Right lobe of liver (tissue), 6 donors: ENCODE measurements at regions not wholly inside any gene's neighbourhood (a gene's known extent, or its start where the extent isn't known, plus 50 kb on each side); places are given as distances from the start of the nearest gene placed in this dataset.

ENCODE experiments used
- ATAC-seq, 4 donors: fragments of 200-7000 bp; cut with Tn5 transposase; one replicate each; pipeline ENCODE4 v1.9.1; 2020; ENCODE audit warnings: mild to moderate bottlenecking in 4 of 4, moderate library complexity in 4 of 4
- DNase-seq, 3 donors: peaks; one replicate each; pipeline ENCODE4 v3.0.0-alpha.2; 2020
- H3K27ac ChIP-seq, 3 donors: fragments of 200-600 bp; one replicate each; pipeline ENCODE4 v1.8.0; 2022
- H3K27me3 ChIP-seq, 2 donors: fragments of 200-600 bp; one replicate each; pipeline ENCODE4 v1.8.0; 2022
- H3K36me3 ChIP-seq, 4 donors: fragments of 200-600 bp; sonication (generic) in 1 of 4; one replicate each; pipeline versions ENCODE4 v1.5.1 to v1.8.0; 2017 to 2022; ENCODE audit warnings: control low read depth in 1 of 4
- H3K4me1 ChIP-seq, 4 donors: fragments of 200-600 bp; sonication (generic) in 1 of 4; one replicate each; pipeline versions ENCODE4 v1.5.1 to v1.8.0; 2017 to 2022; ENCODE audit warnings: control low read depth in 1 of 4
- H3K4me3 ChIP-seq, 3 donors: fragments of 200-600 bp; one replicate each; pipeline ENCODE4 v1.8.0; 2022
- H3K9me3 ChIP-seq, 4 donors: fragments of 200-600 bp; sonication (generic) in 1 of 4; one replicate each; pipeline versions ENCODE4 v1.5.1 to v1.8.0; 2017 to 2022; ENCODE audit warnings: control low read depth in 1 of 4
- POLR2A ChIP-seq: fragments of 450-650 bp; IDR thresholded peaks from one replicate; pipeline ENCODE4 v1.6.1; 2017; ENCODE audit warnings: antibody characterized with exemption, mild to moderate bottlenecking
- WGBS: methylation state at CpG from one replicate; pipeline ENCODE4 v1.1.6; 2018; ENCODE audit warnings: low coverage, low lambda C conversion rate; ENCODE audit not compliant: insufficient coverage; ENCODE audit errors: missing lambda C conversion rate; 5-methylcytosine and 5-hydroxymethylcytosine counted together
- intact Hi-C, 2 donors: fragments of 100-400 bp; cut with DNase I; formaldehyde crosslinking; loops; one replicate each; pipeline versions ENCODE4 v1.11.2 to v1.14.1; 2022
- TF ChIP-seq, protein P1 (sequence below), 4 donors: fragments of 200-600 bp in 3 of 4; fragments of 450-650 bp in 1 of 4; IDR thresholded peaks; one replicate each; pipeline versions ENCODE4 v1.5.1 to v1.8.0; 2016 to 2022; ENCODE audit warnings: antibody characterized with exemption in 4 of 4, mild to moderate bottlenecking in 2 of 4
- donor health status: DM: no; HTN: yes; CAD: no.
- donor health status: DM: no; HTN: no; CAD: no.
- donor health status: DM: no; HTN: no; CAD: no.
- donor health status: DM: no; HTN: yes; CAD: no.
- donor health status: DM: no; HTN: yes; CAD: no.

DNA sequence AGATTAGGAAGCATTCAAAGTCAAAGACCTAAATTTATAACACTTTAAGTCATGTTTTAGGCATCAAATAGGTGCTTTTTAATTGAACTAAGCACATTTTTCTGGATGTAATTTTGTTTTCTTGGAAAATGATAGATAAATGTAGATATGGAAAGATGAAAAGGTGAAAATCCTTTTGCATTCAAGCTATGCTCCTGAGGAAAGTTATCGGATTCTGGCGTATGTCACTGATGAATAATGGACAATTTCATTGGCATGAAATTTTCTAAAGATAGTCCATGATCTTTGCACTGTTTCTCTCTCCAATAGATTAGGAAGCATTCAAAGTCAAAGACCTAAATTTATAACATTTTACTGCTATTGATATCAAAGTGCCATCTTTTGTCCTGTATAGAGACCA is 444.2 kb upstream of the PABPC4L start:
- no peak for ATAC-seq
- no peaks in the 10 kb centered on the region for H3K36me3 ChIP-seq
- no peak overlapping the region for H3K27ac ChIP-seq
- H3K4me3 ChIP-seq: no peak overlapping the region
- intact Hi-C loops: no loop called here
- TF ChIP-seq POLR2A: no peak
- TF ChIP-seq, protein P1, sequence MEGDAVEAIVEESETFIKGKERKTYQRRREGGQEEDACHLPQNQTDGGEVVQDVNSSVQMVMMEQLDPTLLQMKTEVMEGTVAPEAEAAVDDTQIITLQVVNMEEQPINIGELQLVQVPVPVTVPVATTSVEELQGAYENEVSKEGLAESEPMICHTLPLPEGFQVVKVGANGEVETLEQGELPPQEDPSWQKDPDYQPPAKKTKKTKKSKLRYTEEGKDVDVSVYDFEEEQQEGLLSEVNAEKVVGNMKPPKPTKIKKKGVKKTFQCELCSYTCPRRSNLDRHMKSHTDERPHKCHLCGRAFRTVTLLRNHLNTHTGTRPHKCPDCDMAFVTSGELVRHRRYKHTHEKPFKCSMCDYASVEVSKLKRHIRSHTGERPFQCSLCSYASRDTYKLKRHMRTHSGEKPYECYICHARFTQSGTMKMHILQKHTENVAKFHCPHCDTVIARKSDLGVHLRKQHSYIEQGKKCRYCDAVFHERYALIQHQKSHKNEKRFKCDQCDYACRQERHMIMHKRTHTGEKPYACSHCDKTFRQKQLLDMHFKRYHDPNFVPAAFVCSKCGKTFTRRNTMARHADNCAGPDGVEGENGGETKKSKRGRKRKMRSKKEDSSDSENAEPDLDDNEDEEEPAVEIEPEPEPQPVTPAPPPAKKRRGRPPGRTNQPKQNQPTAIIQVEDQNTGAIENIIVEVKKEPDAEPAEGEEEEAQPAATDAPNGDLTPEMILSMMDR (IDR thresholded peaks at IDR 0.05): no peak
- H3K4me1 ChIP-seq: no peaks in the 10 kb centered on the region
- no peaks in the 10 kb centered on the region for H3K27me3 ChIP-seq
- no peaks in the 10 kb centered on the region for H3K9me3 ChIP-seq
- no peak for DNase-seq
- 91% methylated on average over 2 of the region's 2 CpGs for WGBS

- Histone ChIP-seq H3K36me3 (no peaks in the 10 kb centered on the region), H3K9me3 (no peaks in the 10 kb centered on the region), H3K27ac (no peak overlapping the region), H3K27me3 (no peaks in the 10 kb centered on the region), H3K4me3 (no peak overlapping the region), H3K4me1 (no peaks in the 10 kb centered on the region)
- DNase-seq (no peak), ATAC-seq (no peak)
- TF ChIP-seq, protein P1 (IDR thresholded peaks at IDR 0.05): no peak
- TF ChIP-seq POLR2A: no peak
- WGBS: 33% methylated on average over 7 of the region's 7 CpGs
- intact Hi-C loops: no loop called here
These were observed 434.9 kb upstream of the PABPC4L start for GRCh38 chr4:134636338-134637051.

- DNase-seq: no peak
- no peaks in the 10 kb centered on the region for H3K9me3 ChIP-seq
- intact Hi-C loops: no loop called here
- H3K27me3 ChIP-seq: no peaks in the 10 kb centered on the region
- ATAC-seq: no peak
- 50% methylated on average over 7 of the region's 7 CpGs for WGBS
- no peaks in the 10 kb centered on the region for H3K36me3 ChIP-seq
- H3K4me3 ChIP-seq: no peak overlapping the region
- TF ChIP-seq POLR2A: no peak
- TF ChIP-seq, protein P1 (IDR thresholded peaks at IDR 0.05): no peak
- H3K4me1 ChIP-seq: no peaks in the 10 kb centered on the region
- H3K27ac ChIP-seq: no peak overlapping the region
These were observed 432.7 kb upstream of the PABPC4L start for GRCh38 chr4:134634301-134634700.

DNA sequence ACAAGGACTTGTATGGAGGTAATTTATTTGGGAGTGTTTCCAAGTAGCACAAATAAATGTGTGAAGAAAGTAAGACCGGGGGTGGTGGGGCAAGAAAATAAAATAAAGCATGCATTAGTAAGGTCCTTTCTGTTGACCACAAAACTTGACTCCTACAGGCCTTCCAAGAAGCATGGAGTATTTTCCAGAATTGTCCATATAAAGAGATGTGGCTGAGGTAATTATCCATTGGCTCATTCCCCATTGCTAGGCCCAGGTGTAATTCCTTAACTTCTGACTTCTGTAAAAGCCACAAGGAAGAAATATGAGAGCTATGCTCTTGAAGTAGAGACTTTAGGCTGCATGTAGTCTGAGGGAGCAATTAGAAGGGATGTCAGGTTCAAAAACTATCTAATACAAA is 430.5 kb upstream of the PABPC4L start:
- 45% methylated on average over 1 of the region's 1 CpG for WGBS
- intact Hi-C loops: no loop called here
- Histone ChIP-seq H3K36me3 (no peaks in the 10 kb centered on the region), H3K4me3 (no peak overlapping the region), H3K4me1 (no peaks in the 10 kb centered on the region), H3K9me3 (no peaks in the 10 kb centered on the region), H3K27ac (no peak overlapping the region), H3K27me3 (no peaks in the 10 kb centered on the region)
- no peak for TF ChIP-seq POLR2A
- TF ChIP-seq, protein P1 (IDR thresholded peaks at IDR 0.05): no peak
- DNase-seq (no peak), ATAC-seq (no peak)

GRCh38 chr4:134628066-134628465 is 426.5 kb upstream of the PABPC4L start:
- H3K4me1 ChIP-seq: no peaks in the 10 kb centered on the region
- no peak for DNase-seq
- intact Hi-C loops: no loop called here
- H3K27ac ChIP-seq: no peak overlapping the region
- H3K27me3 ChIP-seq: no peaks in the 10 kb centered on the region
- H3K9me3 ChIP-seq: no peaks in the 10 kb centered on the region
- H3K36me3 ChIP-seq: no peaks in the 10 kb centered on the region
- no peak overlapping the region for H3K4me3 ChIP-seq
- ATAC-seq: no peak
- TF ChIP-seq POLR2A: no peak
- TF ChIP-seq, protein P1 (IDR thresholded peaks at IDR 0.05): no peak
